ENCODE measurements at regions not wholly inside any gene's neighbourhood (a gene's known extent, or its start where the extent isn't known, plus 50 kb on each side); places are given as distances from the start of the nearest gene placed in this dataset.

DNA sequence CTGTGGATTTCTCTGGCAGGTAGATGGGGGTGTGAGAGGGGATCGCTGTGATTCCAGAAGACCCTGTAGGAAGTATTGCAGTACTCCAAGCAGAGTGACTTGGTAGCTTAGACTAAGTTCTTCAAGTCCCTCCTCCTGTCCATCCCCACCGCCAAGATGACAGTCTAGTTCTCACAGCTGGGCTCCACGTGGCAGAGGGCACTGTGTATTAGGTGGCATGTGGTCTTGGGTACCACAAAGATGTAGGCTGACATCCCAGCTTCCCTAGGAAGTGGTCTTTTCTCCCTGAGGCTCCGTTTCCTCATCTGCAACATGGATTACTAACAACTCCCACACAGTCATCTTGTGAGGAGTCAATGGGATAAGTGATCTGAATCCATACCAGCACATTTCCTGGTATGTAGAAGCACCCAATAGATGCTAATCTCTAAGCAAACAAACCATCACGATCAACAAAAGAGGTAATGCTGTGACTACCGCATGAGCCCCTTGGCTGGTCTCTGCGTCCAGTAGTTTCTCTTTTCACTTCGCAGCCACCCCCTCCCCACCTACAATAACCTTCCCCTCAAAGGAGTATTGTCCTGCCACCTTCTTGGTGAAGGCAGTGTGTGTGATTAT is 349.1 kb upstream of the EEF2KMT start:
- DNase-seq (ENCODE audit: low read depth in 2 of 2) = no peak

DNA sequence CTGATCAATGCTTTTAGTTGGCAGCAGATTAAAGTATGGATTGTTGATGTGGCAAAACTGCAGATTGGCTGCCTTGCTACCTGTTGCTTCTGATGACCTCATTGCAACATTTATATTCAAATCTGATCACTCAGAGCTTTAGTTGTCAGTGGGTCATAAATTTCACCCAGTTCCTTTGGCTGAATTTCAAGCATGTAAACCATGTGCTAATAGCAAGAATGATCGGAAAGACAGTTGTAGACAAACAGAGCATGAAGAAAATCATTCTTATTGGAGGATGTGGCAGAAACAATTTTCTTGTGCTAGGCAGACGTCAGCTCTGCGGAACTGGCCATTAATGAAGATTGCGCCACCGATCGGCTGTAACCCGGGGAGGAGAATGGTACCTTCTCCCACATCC is 346.6 kb upstream of the EEF2KMT start:
- DNase-seq (ENCODE audit: low read depth in 2 of 2) = no peak

- DNase-seq (ENCODE audit: low read depth in 2 of 2) = no peak
Observed at GRCh38 chr16:5442986-5443385, 345.4 kb upstream of the EEF2KMT start.

DNA sequence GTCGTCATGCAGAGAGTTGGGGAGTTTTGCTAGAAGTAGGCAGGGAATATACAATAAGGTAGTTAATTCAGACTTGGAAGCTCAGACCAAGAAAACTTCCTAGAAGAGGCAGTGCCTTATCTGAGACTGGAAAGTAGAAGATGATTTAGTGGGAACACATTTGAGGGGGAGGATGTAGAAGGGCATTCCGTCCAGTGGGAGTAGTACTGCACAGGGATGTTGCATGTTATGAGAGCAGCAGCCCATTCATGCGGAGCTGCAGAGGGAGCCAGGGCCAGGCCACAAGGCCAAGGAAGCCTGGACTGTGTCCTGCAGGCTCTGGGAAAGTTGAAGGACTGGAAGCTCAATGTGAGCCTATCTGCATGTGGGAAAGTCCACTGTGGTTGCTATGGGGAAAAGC is 344.5 kb upstream of the EEF2KMT start:
- no peak for DNase-seq (ENCODE audit: low read depth in 2 of 2)

DNA sequence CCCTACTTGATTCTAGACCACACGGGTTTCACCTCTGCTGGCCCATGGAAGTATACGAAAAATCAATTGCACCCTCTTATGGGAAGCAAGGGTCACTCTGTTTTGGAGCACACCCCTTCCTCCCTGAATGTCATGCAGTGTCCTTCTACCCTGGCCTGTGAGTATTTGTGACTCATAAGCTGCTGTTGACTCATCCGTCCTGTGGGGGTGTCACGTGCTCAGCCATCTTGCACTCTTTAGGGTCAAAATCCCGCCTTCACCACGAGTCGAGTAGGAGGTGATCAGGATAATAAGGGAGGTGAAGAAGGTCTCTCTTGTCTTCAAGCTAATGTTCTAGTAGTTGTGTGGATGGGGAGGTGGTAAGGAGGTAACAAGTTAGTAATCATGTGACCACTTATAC is 341.0 kb upstream of the EEF2KMT start:
- DNase-seq (ENCODE audit: low read depth in 2 of 2) = no peak

GRCh38 chr16:5433587-5433986 is 336.0 kb upstream of the EEF2KMT start:
- DNase-seq (ENCODE audit: low read depth in 2 of 2) = no peak

DNA sequence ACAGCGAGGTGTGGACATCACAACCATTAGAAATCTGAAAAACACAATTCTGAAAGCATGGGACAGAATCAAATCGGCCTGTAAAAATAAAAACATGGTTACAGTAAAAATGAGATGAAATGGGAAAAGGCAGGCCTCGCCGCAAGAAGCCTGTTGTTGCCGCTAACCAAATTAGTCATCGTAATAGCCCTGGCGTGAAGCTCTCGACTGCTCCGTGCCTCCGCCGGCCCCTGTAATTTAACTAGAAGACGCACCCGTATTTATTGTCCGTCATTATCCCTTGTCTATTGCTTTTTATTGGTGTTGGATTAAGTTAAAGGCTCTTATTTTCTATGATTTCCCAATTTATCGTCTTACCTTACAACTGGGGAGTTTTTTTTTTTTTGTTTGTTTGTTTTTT is 334.6 kb upstream of the EEF2KMT start:
- no peak for DNase-seq (ENCODE audit: low read depth in 2 of 2)

DNA sequence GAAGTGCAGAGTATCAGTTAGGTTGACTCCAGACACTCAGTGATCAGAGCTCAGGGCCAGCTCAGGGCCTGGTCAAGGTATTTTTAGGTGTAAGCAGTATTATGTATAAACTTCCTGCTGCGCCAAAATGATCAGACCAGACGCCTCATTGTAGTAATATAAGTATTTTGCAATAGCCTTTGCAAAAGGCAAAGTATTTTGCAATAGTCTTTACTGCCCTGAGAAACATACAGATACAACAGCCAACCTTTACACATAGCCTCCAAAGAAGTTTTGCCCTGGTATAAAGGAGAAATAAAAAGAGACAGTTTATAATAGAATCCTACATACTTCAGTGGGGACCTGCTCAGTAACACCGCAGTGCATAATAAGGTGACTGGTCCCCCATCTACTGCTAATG is 333.0 kb upstream of the EEF2KMT start:
- DNase-seq (ENCODE audit: low read depth in 2 of 2) = no peak

DNA sequence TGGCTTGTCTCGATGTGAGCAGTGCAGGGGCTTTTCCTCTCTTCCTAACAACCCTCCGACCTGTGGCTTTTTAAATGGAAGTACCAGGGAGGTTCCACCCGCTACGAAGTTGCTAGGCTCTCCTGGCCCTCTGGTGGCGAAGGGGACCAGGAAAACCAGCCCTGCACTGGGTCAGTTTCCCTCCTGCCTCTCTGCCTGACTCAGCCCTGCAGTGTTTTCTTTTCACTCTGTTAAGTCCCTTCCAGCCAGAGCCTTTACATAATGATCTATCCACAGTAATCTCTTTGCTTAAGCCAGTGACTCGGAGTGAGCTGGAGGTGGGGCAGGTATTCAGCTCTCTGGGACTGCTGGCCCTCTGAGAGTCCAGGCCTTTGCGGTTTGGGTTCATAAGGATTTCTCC is 331.3 kb upstream of the EEF2KMT start:
- DNase-seq (ENCODE audit: low read depth in 2 of 2) = no peak

GRCh38 chr16:5427571-5427970 is 330.0 kb upstream of the EEF2KMT start:
- DNase-seq (ENCODE audit: low read depth in 2 of 2) = no peak

- no peak for DNase-seq (ENCODE audit: low read depth in 2 of 2)
Observed at GRCh38 chr16:5422643-5423496, 325.3 kb upstream of the EEF2KMT start.

- DNase-seq (ENCODE audit: low read depth in 2 of 2) = no peak
Observed at GRCh38 chr16:5422047-5422446, 324.5 kb upstream of the EEF2KMT start.

DNA sequence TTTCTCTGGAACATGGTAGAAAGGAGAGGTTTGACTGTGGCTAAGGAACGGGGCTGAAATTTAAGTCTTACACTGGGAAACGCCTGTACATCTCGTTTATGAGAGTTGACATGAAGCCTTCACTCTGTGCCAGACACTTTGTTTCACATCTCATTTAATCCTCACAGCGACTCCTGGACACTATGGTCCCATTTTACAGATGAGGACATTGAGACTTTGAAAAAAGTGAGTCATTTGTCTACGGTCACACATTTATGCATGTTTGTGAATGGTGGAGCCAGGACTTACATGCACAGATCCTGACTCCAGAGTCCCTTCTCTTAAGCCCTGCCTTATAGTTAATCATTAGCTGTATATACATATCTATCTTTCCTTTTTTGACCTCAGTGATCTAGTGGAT is 318.4 kb upstream of the EEF2KMT start:
- no peak for DNase-seq (ENCODE audit: low read depth in 2 of 2)

GRCh38 chr16:5415123-5415522 is 317.5 kb upstream of the EEF2KMT start:
- no peak for DNase-seq (ENCODE audit: low read depth in 2 of 2)

GRCh38 chr16:5412731-5413130 is 315.1 kb upstream of the EEF2KMT start:
- DNase-seq (ENCODE audit: low read depth in 2 of 2) = no peak

DNA sequence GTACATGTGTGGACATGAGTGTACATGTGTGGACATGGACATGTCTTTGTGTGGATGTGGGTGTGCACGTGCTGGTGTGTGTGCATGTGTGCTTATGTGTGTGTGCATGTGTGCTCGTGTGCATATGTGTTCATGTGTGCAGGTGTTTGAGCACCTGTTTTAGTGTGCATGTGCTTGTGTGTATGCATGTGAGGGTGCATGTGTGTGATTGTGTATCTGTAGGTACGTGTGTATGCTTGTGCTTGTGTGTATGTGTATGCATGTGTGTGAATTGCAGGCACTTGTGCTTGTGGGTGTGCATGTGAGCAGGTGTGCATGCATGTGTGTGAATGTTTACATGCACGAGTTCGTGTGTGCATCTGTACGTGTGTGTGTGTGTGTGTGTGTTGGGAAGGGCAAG is 300.6 kb upstream of the EEF2KMT start:
- DNase-seq (ENCODE audit: low read depth in 2 of 2) = no peak

GRCh38 chr16:5396880-5397279 is 299.3 kb upstream of the EEF2KMT start:
- no peak for DNase-seq (ENCODE audit: low read depth in 2 of 2)

DNA sequence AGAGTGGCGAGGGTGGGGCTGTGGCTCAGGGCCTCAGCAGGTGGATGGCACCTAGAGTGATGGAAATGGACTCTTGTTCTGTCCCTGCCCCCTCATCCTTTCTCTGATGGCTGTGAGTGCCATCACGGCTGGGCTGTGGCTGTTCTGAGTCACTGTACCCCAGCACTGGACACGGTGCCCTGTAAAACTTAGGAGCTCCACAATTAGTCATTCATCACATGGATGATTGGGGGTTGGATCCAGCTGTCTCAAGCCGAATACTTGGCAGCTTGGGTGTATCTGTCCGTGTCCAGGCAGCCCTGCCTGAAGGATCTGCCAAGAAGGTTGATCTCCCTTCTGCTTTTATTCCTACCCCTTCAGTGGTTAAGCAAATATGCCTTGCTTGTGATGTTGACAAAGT is 295.5 kb upstream of the EEF2KMT start:
- DNase-seq (ENCODE audit: low read depth in 2 of 2) = no peak

DNA sequence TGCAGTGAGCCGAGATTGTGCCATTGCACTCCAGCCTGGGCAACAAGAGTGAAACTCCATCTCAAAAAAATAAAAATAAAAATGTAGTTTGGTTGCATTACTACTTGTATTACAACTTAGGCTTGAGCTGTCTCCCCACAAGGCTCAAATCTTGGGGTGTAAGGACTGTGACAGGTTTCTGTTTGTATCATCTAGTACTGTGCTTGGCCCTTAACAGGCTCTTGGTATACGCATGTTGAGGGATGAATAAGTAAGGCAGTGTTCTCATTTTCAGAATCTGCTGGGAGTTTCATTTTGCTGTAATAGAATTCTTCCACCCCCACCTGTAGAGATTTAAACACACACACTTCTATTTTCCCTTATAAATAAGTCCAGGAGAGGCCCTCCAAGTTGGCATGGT is 289.4 kb upstream of the EEF2KMT start:
- DNase-seq (ENCODE audit: low read depth in 2 of 2) = no peak

DNA sequence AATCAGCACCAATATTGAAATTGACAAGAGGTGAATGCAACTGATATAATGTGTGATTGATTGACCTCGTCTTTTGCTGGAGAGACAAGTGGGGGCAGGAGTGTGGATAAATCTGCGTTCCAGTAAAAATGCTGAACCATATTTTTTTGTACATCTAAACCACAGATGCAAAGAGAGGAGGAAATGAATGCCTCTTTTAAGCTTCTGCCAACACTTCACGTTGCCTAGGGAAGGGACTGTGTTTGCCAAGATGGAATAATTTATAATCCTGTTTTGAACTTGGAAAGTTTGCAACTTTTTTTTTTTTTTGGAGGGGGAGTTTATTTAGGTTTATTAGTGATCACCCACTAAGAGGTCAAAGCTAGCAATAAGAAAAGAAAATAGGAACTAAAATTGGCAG is 288.2 kb upstream of the EEF2KMT start:
- no peak for DNase-seq (ENCODE audit: low read depth in 2 of 2)

DNA sequence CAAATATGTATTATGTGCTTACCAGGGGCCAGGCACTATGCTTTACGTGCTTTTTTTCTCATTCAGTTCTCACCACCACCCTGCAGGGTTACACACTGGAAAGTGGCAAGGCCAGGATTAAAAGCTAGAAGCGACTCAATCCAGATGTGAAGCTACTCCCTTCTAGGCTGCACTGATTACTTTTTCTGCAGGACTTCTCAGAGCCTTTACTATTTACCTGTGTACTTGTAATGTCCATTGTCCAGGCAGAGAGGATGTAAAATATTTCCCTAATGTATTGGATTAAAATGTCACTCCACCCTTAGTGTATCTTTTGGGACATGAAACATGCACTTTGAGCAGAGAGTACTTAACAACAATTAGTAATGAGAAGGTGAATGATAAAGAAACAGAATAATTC is 287.5 kb upstream of the EEF2KMT start:
- DNase-seq (ENCODE audit: low read depth in 2 of 2) = no peak

DNA sequence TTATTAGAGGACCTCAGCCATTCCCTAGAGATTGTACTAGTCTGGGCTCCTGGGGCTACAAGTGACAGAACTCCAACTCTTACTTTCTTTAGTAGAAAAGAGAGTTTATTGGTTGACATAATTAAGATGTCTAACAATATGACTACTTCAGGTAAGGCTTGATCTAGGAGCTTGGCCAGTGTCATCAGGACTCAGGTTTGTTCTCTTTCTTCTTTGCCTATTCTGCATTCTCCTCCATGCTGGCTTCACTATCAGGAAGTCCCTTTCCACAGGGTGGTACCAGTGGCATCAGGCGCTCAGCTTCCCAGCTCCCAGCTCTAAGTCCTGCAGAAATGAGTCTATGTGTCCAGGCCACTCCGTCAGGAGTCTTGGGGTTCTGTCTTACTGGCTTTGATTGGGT is 286.1 kb upstream of the EEF2KMT start:
- no peak for DNase-seq (ENCODE audit: low read depth in 2 of 2)

- no peak for DNase-seq (ENCODE audit: low read depth in 2 of 2)
Observed at GRCh38 chr16:5382484-5382883, 284.9 kb upstream of the EEF2KMT start.

DNA sequence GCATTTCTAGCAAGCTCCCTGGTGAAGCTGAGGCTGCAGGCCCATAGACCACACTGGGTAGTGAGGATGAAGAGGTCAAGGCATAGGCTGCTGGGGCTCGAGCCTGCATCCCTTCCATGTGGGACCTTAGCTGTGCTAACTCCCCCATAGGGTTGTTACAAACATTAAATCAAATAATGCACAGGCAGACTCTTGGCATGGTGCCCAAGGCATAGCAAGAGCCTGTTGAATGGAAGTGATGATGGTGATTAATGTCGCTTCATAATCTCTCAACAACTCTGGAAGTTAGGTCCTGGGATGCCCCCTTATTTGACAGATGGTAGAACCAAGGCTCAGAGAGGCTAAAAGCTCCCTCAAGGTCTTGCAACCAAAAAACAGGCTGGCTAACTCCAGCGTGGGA is 283.9 kb upstream of the EEF2KMT start:
- DNase-seq (ENCODE audit: low read depth in 2 of 2) = no peak

All from stimulated activated CD8-positive, alpha-beta memory T cell treated with anti-CD3 and anti-CD28 coated beads, Interleukin-15, amount 100 ng/mL, for 4 hours (primary cell).